HG03442 (cell line): ENCODE measurements at regions not wholly inside any gene's neighbourhood (a gene's known extent, or its start where the extent isn't known, plus 50 kb on each side); places are given as distances from the start of the nearest gene placed in this dataset.

Experiments
- ATAC-seq: cut with Tn5 transposase; IDR thresholded peaks from one replicate; pipeline ENCODE4 v1.9.1; 2021; ENCODE audit warnings: mild to moderate bottlenecking, moderate library complexity; ENCODE audit not compliant: unreplicated experiment

DNA sequence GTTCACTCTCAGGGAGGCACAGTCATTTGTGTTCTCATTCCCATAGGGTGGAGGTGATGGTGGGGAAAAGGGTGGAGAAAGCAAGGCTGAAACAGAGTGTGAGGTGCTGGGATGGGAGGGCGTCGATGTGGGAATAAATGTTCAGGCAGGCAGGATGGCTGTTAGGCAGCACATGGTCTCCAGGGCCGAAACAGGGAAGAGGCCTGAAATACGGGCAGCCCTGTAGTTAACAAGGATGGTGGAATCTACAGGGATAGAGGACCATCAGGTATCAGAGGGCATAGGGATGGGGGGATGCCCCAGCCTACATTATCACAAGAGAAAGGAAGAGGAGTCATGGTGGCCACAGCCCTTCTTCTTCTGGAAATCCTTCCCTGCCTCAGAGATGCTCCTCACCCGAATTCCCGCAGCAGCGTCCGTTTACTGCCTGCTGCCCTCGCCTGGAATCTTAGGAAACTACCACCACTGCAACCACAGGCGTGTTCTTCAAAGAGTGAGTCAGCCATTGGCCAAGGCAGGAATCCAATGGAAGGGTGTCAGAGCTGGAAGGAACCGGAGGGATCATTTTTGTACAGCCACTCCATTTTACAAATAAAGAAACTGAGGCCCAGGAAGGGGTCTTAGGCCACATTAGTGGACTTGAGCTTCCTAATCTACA lies 49.7 kb upstream of the POMGNT2 start:
- no peak for ATAC-seq
